Transverse colon (tissue), 4 donors: ENCODE measurements at regions not wholly inside any gene's neighbourhood (a gene's known extent, or its start where the extent isn't known, plus 50 kb on each side); places are given as distances from the start of the nearest gene placed in this dataset.

ENCODE experiments used
- DNase-seq: peaks from one replicate; pipeline ENCODE4 v3.0.0-alpha.2; 2019
- H3K27ac ChIP-seq, 4 donors: fragments of 200-600 bp; sonication (generic); 2 replicates each; pipeline ENCODE4 v1.5.1; 2016 to 2018; ENCODE audit warnings: inconsistent platforms in 4 of 4
- H3K27me3 ChIP-seq: fragments of 200-600 bp; sonication (generic); 2 replicates; pipeline ENCODE4 v1.5.1; 2017; ENCODE audit warnings: inconsistent platforms
- H3K36me3 ChIP-seq, 4 donors: fragments of 200-600 bp; sonication (generic); 2 replicates each; pipeline ENCODE4 v1.5.1; 2017 to 2019; ENCODE audit warnings: inconsistent platforms in 4 of 4
- H3K4me1 ChIP-seq, 4 donors: fragments of 200-600 bp; sonication (generic); 2 replicates each; pipeline ENCODE4 v1.5.1; 2017 to 2020; ENCODE audit warnings: inconsistent platforms in 4 of 4
- H3K4me3 ChIP-seq, 4 donors: fragments of 200-600 bp; sonication (generic); 1 replicate in 1 of 4; 2 replicates in 3 of 4; pipeline versions ENCODE4 v1.5.1 to v1.6.1; 2017 to 2019; ENCODE audit warnings: inconsistent platforms in 4 of 4
- H3K9me3 ChIP-seq, 2 donors: fragments of 200-600 bp; sonication (generic); 2 replicates each; pipeline ENCODE4 v1.5.1; 2017 to 2019; ENCODE audit warnings: inconsistent platforms in 2 of 2
- EP300 ChIP-seq: sonication (generic); formaldehyde crosslinking; IDR thresholded peaks from one replicate; pipeline ENCODE4 v1.6.1; 2017; ENCODE audit warnings: antibody characterized with exemption, low read depth
- POLR2A ChIP-seq: fragments of 450-650 bp; IDR thresholded peaks from one replicate; pipeline ENCODE4 v1.6.1; 2016; ENCODE audit warnings: antibody characterized with exemption, mild to moderate bottlenecking, moderate library complexity
- POLR2AphosphoS5 ChIP-seq, 3 donors: sonication (generic); formaldehyde crosslinking; IDR thresholded peaks; one replicate each; pipeline ENCODE4 v1.6.1; 2016; ENCODE audit warnings: antibody characterized with exemption in 3 of 3
- WGBS, 2 donors: methylation state at CpG; one replicate each; pipeline ENCODE4 v1.1.5; 2018; ENCODE audit warnings: low coverage in 1 of 2; 5-methylcytosine and 5-hydroxymethylcytosine counted together
- in situ Hi-C, 4 donors: fragments of 200-750 bp; cut with MboI; loops; one replicate each; pipeline versions ENCODE4 v1.15.0 to v1.15.1; 2017; ENCODE audit warnings: low sequenced_read_pairs in 3 of 4, low pct_ligation_motif_present in 1 of 4, low pct_unique_long_range_greater_than_20kb in 1 of 4
- intact Hi-C: fragments of 100-400 bp; cut with DNase I; formaldehyde crosslinking; loops from one replicate; pipeline ENCODE4 v1.15.1; 2023; ENCODE audit warnings: low total_unique reads
- TF ChIP-seq, protein P1 (sequence below), 5 experiments: fragments of 200-600 bp in 3 of 5; fragments of 450-650 bp in 2 of 5; sonication (generic) in 3 of 5; IDR thresholded peaks; 1 replicate in 2 of 5; 2 replicates in 3 of 5; pipeline ENCODE4 v1.5.1; 2016 to 2017; ENCODE audit warnings: antibody characterized with exemption in 5 of 5, inconsistent platforms in 3 of 5, mild to moderate bottlenecking in 2 of 5, moderate library complexity in 1 of 5

DNA sequence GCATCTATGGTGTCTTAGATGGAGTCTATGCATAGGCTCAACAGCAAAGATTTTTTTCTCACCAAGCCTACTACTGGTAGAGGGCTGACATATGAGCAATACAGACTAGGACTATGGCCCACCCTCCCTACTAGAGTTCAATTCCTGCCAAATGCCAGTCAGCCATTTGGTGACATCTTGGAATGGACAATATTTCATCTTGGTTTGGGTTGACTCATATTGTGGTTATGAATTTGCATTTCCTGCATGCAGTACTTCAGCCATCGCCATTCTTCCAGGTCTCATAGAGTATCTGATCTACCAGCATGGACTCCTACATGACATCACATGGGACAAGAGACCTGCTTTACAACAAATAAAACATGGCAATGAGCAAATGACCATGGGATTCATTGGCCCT lies 778.1 kb upstream of the SOX9 start:
- intact Hi-C loops, result no loop called here
- Histone ChIP-seq H3K4me3 (no peak overlapping the region), H3K36me3 (no peaks in the 10 kb centered on the region), H3K9me3 (no peaks in the 10 kb centered on the region), H3K27ac (no peak overlapping the region), H3K27me3 (no peaks in the 10 kb centered on the region), H3K4me1 (peaks cover 0 to 5% (median 2%) of the 10 kb centered on the region in 4 donors)
- in situ Hi-C loops, result no loop called here
- WGBS, 2 donors, result 80 to 100% methylated on average over 1 of the region's 1 CpG
- TF ChIP-seq EP300 (no peak), POLR2AphosphoS5 (IDR thresholded peaks at IDR 0.05) (no peak), POLR2A (no peak)
- TF ChIP-seq, protein P1, sequence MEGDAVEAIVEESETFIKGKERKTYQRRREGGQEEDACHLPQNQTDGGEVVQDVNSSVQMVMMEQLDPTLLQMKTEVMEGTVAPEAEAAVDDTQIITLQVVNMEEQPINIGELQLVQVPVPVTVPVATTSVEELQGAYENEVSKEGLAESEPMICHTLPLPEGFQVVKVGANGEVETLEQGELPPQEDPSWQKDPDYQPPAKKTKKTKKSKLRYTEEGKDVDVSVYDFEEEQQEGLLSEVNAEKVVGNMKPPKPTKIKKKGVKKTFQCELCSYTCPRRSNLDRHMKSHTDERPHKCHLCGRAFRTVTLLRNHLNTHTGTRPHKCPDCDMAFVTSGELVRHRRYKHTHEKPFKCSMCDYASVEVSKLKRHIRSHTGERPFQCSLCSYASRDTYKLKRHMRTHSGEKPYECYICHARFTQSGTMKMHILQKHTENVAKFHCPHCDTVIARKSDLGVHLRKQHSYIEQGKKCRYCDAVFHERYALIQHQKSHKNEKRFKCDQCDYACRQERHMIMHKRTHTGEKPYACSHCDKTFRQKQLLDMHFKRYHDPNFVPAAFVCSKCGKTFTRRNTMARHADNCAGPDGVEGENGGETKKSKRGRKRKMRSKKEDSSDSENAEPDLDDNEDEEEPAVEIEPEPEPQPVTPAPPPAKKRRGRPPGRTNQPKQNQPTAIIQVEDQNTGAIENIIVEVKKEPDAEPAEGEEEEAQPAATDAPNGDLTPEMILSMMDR (IDR thresholded peaks at IDR 0.05), result no peak
- DNase-seq, result no peak

DNA sequence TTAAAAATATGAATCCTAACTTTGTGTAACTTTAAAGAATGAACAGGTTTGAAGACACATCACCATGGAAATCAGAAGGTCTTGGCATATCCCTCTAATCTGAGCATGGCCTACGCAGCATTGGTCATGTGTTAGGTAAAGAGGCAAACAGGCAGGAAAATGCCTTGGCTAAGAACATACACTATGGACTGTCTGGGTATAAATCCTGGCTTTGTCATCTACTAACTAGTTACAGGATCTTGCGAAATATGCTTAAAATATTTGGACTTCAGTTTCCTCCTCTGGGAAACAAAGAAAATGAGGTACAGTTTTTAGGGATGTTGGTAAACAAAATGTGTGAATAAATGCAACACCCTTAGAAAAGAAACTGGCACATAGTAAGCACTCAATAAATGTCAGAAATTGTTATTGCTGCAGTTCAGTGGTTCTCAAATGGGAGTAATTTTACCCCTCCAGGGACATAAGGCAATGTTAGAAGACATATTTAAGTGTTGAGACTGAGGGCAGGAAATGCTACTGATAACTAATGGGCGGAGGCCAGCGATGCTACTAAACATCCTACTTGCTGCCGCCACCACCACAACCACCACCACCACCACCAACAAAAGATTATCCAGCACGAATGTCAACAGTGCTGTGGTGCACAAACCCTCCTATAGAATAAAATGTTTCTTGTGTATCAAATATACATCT lies 770.8 kb upstream of the SOX9 start:
- intact Hi-C loops (no loop called here), in situ Hi-C loops (no loop called here)
- TF ChIP-seq POLR2AphosphoS5 (IDR thresholded peaks at IDR 0.05) (no peak), EP300 (no peak), POLR2A (no peak)
- TF ChIP-seq, protein P1 (IDR thresholded peaks at IDR 0.05), result no peak
- DNase-seq, result no peak
- Histone ChIP-seq H3K27ac (no peak overlapping the region), H3K4me1 (no peaks in the 10 kb centered on the region), H3K4me3 (no peak overlapping the region), H3K36me3 (no peaks in the 10 kb centered on the region), H3K27me3 (no peaks in the 10 kb centered on the region), H3K9me3 (no peaks in the 10 kb centered on the region)
- WGBS, 2 donors, result 74 to 90% methylated on average over 5 to 6 of the region's 6 CpGs

DNA sequence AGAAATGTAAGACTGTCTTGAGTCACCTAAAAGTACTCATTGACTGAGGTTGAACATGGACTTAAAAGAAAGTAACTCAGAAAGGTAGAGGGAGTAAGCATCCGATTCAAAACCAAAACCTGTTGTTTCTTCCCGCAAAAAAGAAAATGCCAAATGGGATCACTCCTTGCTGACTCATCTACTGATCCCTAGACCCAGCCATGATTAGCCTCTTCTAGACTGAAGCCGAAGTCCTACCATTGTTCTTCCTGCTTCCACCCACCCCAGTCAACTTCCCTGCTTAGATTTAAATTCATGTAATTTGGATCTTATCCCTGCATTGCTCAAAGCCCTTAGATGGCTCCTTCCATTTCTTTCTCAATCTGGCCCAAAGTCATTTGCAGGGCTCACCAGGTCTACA lies 760.5 kb upstream of the SOX9 start:
- TF ChIP-seq POLR2AphosphoS5 (IDR thresholded peaks at IDR 0.05) (no peak), EP300 (no peak)
- TF ChIP-seq, protein P1 (IDR thresholded peaks at IDR 0.05), result no peak
- no peak overlapping the region for H3K4me3 ChIP-seq
- intact Hi-C loops (no loop called here), in situ Hi-C loops (no loop called here)
- no peaks in the 10 kb centered on the region for H3K27me3 ChIP-seq
- WGBS, 2 donors, result 84 to 89% methylated on average over 3 of the region's 3 CpGs
- DNase-seq, result no peak
- no peaks in the 10 kb centered on the region for H3K36me3 ChIP-seq
- H3K4me1 ChIP-seq, result no peaks in the 10 kb centered on the region
- H3K27ac ChIP-seq, result no peak overlapping the region
- no peaks in the 10 kb centered on the region for H3K9me3 ChIP-seq

DNA sequence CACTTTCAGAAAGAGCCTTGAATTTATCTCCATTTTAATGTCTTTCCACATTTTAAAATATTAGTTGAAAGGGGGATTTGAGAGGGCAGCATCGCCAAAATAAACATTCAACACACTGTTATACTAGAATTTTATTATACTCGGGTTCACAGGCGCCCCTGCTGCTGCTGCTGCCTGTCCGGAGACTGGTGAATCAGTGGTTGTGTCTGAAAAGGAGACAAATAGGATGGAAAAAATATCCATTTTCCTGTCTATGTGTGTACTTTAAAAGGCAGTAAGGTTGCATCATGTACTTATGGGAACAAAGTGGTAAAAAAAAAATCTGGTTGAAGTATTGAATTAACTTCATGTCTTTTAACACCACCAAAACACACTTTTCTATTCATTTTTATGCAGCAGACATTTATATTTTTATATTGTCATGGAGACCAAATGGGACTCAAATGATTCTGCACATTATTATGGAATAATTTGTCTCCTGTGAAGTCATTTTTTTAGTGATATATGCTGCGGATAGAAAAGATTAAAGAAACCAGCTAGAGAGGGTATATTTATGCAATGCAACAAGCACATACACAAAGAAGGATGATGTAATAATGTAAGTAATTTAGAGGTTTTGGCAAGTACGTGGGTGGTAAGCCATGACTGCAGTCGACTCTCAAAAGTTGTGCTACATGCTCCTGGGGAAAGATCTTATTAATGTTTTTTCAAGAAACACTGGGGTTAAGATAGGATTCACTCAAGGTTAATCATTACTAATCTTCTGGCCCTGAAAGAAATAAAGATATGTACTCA lies 759.0 kb upstream of the SOX9 start:
- TF ChIP-seq POLR2AphosphoS5 (IDR thresholded peaks at IDR 0.05) (no peak), POLR2A (no peak)
- H3K9me3 ChIP-seq, result no peaks in the 10 kb centered on the region
- no peak overlapping the region for H3K4me3 ChIP-seq
- in situ Hi-C loops (no loop called here), intact Hi-C loops (no loop called here)
- H3K27me3 ChIP-seq, result no peaks in the 10 kb centered on the region
- H3K4me1 ChIP-seq, result no peaks in the 10 kb centered on the region
- WGBS, 2 donors, result 57 to 59% methylated on average over 7 of the region's 7 CpGs
- no peak for DNase-seq
- no peaks in the 10 kb centered on the region for H3K36me3 ChIP-seq
- H3K27ac ChIP-seq, result no peak overlapping the region
